NCI-H2081 treated with DMSO at 0.1 percent for 48 hours (cell line): ENCODE measurements at regions not wholly inside any gene's neighbourhood (a gene's known extent, or its start where the extent isn't known, plus 50 kb on each side); places are given as distances from the start of the nearest gene placed in this dataset.

Source experiments
- DNase-seq: peaks from one replicate; lab custom pipeline; 2025; lab: John Stamatoyannopoulos, UW

- DNase-seq = no peak
Observed at GRCh38 chr3:78516437-78516836, 1251.4 kb downstream of the ROBO1 start.

GRCh38 chr3:78516937-78517336 is 1250.9 kb downstream of the ROBO1 start:
- no peak for DNase-seq

- no peak for DNase-seq
Observed at GRCh38 chr3:78517965-78518364, 1249.8 kb downstream of the ROBO1 start.

- DNase-seq = no peak
Observed at GRCh38 chr3:78519281-78519680, 1248.5 kb downstream of the ROBO1 start.

- DNase-seq = no peak
Observed at GRCh38 chr3:78529601-78530000, 1238.2 kb downstream of the ROBO1 start.

- no peak for DNase-seq
Observed at GRCh38 chr3:78540485-78540884, 1227.3 kb downstream of the ROBO1 start.

GRCh38 chr3:78545827-78546226 is 1222.0 kb downstream of the ROBO1 start:
- DNase-seq = no peak
